HG02981 (cell line): ENCODE measurements at regions not wholly inside any gene's neighbourhood (a gene's known extent, or its start where the extent isn't known, plus 50 kb on each side); places are given as distances from the start of the nearest gene placed in this dataset.
A peak's percentile ranks its signal among the peaks of the same experiment; 100 is the strongest.

ENCODE experiments used
- ATAC-seq: cut with Tn5 transposase; IDR thresholded peaks from one replicate; pipeline ENCODE4 v1.9.1; 2021; ENCODE audit warnings: mild to moderate bottlenecking, moderate library complexity; ENCODE audit not compliant: unreplicated experiment

DNA sequence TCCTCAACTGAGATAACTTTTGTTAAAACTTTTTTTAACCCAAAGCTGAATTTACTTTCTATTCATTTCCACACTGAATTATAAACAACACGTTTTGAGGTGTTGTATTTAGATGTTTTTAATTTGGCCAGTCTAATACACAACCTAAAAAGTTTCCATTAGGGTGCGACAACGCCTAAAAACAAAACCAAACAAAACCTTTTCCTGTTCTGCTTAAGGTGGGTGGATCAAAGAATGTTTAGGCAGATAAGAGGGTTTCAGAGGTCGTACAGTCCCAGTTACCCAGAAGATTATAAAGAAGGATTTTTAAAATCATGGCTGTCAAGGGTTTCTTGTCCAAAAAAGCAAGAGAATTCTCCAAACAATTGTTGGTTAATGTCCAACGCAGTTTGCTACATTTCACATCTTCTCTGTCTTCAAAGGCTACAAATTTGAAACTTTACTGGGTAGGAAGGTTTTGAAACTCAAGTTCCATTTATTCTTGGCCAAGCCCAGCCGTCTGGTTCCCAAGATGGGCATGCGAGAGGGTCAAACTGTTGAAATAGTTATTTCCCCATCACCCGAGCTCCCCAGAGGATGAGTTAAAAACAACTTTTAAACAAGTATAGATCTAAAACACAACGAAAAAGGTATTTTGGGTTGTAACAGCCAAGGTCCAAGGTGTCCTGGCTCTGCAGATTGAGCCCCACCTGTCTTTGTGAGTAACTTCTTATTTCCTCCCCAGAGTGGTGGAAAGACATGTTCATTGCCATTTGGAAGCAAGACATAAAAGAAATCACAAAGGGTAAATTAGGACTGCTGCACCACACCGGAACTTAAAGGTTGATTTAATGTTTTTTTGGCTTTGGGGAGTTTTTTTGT lies 122.8 kb upstream of the MAP3K1 start:
- no peak for ATAC-seq

DNA sequence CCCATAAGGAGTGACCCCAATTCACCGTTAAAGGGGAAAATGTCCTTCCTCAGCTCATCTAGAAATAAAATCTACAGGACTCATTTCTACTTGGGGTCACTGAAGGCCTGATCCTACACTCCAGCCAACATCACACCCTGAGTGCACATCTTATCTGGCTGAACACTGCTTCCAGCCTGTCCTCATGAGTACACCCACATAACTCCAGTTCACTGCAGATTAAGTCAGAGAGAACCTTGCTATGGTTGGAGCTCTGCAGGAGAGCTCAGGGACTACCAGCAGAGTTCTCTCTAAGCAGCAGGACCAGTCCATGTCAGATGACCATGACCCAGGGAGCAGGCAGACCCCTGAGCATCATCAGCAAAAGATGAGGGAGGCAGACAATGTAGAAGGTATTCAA lies 126.9 kb upstream of the MAP3K1 start:
- ATAC-seq = no peak

DNA sequence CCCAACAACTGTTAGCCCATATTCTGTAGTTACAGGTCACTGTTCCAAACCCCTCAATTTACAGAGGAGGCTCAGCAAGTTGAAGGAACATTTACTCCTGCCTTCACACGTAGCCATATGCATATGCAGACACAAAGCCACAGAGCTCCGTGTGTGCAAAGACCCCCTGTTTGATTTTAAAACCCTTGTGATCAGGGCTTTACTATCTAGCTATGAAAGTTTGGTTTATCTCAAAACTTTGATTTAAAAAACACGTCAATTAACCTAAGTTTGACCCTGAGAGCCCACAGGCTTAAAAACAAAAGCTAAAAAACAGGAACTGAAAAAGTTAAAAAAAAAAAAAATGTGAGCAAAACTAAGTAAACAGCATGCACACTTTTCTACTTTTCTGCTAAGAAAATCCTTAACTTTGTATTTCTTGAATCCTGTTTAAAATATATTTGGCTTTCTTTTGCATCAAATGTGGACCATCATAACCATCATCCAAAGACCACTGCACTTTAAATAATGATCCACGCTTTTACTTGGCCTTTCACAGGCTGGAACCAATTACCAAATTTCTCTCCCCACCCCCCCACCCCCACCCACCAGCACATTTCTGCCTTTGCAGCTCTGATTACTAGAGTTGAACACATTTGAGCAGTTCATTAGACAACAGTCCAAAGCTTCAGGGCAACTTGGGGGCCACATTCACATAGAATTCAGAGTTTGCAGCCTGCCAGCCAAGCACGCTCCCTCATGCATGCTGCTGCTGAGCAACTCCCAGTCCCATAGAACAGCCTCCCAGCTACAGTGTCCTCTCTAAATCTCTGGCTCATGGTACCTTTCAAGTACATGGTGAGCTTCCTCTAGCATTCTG lies 128.8 kb upstream of the MAP3K1 start:
- ATAC-seq = peak; percentile 57

DNA sequence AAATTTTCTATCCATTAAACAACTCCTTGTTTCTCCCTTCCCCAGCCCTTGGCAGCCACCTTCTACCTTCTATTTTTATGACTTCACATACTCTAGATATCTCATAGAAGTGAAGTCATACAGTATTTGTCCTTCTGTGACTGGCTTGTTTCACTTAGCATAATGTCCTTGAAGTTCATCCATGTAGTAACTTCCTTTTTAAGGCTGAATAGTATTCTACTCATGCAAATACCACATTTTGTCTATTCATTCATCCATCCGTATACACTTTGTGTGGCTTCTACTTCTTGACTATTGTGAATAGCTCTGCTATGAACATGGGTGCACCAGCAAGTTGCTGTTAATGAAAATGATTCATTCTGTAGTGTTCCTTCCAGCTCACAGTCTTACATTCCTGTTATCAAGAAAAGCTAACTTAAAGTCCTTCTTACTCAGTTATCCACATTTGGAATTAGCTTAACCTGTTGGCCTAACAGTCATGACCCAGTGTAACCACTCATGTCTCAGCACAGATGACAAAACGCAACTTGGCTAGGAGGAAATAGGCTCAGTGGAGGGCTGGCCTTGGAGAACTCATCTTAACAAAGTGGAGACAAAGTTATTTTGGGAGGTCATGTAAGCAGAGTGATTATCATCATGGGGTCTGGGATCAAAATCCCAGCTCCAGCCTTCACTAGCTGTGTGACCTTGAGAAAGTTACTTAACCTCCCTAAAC lies 129.7 kb upstream of the MAP3K1 start:
- peak; percentile 8 for ATAC-seq

GRCh38 chr5:56684159-56684558 lies 131.2 kb upstream of the MAP3K1 start:
- no peak for ATAC-seq

GRCh38 chr5:56683733-56684132 lies 131.6 kb upstream of the MAP3K1 start:
- ATAC-seq = no peak

GRCh38 chr5:56683281-56683680 lies 132.1 kb upstream of the MAP3K1 start:
- no peak for ATAC-seq

DNA sequence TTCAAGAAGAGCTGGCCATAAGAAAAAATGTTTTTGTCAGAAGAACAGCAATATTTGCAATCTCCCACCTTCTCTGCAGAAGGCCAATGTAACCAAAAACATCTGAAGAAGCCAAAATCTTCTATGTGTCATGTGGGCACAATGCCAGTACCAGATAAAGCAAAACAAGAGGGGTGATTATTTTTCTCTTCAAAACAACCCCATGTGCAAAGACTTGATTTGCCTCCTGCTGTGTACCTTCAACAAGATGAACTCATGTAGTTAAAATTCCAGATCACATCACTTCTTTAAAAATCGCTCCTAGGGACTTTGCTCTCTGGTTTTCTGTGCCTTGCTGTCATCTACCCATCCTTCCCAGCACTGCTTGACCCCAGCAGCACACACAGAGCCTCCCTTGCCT lies 134.0 kb upstream of the MAP3K1 start:
- no peak for ATAC-seq

DNA sequence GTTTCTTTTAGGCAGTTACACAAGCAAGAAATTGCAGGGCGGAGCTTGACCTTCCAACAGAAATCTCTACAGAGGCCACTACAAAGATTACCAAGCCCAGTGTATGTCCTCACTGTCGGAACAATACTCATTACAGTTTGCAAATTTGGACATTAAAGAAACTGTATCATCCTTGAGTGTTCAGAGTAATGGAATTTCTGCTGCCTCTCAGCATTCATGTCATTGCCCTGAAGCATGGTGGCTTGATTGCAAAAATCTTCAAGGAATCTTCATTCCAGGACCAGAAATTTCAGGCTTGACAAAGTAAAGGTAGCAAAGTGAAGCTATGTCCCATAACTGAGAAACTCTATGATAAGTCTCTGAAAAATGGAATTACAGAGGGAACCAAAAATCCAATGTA lies 134.6 kb upstream of the MAP3K1 start:
- ATAC-seq = no peak

DNA sequence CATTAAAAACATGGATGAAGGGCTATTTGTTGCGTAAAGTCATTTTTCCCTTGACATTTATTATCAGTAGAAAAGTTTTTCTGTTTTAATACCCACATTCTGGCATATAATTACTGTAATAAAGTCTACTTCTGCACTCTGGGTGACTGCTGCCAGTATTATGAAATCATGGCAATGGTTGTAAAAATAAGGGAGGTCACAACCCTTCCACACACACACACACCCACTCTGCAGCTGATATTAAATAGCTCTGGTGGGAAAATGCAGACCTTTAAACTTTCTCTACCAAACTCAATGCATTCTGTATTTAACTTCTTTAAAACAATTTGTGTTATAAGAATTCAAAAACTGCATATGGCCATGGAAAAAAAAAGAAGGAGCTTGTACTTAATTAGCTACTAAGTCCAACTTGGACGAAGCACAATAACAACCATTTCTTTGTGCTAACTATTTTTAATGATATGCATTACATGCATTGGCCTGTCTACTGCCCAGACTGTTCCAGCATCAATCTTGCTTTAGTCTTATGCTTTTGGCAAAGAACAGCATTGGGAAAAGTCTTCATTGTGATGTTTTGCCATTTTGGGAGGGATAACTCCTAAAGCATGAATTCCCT lies 137.6 kb upstream of the MAP3K1 start:
- no peak for ATAC-seq

DNA sequence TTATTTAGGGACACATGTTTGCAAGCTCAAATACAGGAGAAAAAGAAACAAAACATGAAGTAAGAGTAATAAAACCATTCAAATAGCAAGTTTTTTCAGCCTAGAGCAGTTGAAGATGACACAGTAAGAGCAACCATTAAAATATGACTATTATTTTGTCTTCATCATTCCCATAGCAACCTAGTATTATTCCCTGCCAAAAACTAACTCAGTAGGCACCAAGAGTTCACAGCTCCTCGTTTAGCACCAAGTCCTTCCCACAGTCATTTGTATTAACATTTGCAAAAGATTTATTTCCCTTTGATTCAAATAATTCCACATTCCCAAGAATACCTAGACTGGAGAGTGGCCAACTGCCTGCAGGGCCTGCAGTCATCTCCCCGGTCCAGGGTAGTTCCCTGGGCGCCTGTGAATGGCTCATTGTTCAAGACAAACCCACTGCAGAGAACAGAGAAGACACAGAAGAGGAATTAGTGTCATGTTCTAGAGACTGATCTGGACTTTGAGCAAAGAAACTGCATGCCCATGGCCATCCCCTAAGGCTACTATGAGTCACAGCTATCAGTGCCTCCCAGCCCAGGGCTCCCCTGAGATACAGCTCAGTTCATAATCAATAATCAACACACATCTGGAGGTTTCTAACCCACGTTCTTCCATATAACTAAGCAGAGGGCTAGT lies 139.1 kb upstream of the MAP3K1 start:
- ATAC-seq = no peak

- ATAC-seq = no peak
These were observed 140.9 kb upstream of the MAP3K1 start for GRCh38 chr5:56674441-56674840.

GRCh38 chr5:56673171-56673570 lies 142.2 kb upstream of the MAP3K1 start:
- ATAC-seq = no peak

- ATAC-seq = no peak
These were observed 143.8 kb upstream of the MAP3K1 start for GRCh38 chr5:56671571-56671970.

GRCh38 chr5:56670916-56671315 lies 144.4 kb upstream of the MAP3K1 start:
- no peak for ATAC-seq

DNA sequence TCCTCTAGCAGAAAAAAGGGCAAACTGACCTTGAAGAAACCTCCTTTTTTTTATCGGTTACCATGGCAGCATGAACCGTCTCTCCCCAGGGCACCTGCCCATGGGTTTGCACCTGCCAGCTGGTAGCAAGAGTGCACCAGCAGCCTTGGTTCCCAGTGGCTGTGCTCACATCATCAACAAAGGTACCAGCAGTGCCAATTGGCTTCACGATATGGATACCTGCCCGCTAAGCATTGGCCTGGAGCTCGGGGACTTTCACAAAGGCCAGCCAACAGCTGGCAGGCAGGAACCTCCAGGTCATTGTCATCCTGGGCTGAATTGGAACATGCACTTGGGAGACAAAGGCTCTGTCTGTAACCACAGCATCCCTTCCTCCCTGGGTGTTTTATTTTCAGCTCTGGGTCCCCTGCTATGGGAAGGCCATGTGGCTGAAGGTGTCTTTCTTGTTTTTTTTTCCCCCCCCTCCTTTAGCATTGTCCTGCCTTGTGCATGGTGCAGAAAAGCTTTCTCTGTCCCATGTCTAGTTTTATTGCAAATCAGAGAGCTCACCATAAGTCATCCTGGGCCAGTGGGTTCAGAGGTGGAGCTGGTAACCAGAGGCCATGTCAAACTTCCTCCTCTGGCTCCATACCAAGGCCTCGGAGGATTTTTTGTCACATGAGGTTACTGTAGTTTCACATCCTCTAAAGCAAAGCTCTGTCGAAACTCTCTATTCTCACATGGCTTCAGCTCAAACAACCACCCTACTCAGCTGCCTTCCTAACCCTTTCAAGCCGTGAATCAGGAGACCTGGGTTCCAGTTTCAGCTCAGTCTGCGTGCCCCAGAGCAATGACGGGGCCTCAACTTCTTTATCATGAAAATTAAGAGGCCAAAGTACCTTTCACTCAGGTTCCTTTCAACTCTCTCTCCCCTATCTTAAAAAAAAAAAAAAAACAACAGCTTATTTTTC lies 145.5 kb upstream of the MAP3K1 start:
- ATAC-seq = peak; percentile 98

- no peak for ATAC-seq
These were observed 146.4 kb upstream of the MAP3K1 start for GRCh38 chr5:56668996-56669395.

GRCh38 chr5:56667692-56668091 lies 147.7 kb upstream of the MAP3K1 start:
- ATAC-seq = no peak

- ATAC-seq = no peak
These were observed 148.4 kb upstream of the MAP3K1 start for GRCh38 chr5:56666901-56667300.
